ENCODE measurements at regions not wholly inside any gene's neighbourhood (a gene's known extent, or its start where the extent isn't known, plus 50 kb on each side); places are given as distances from the start of the nearest gene placed in this dataset.
"Not testable (repeated sequence)": the region's sequence is repeated elsewhere in the genome, so short reads cannot be mapped to it uniquely, and the experiment has no call there.

GRCh38 chrX:13215729-13216128 lies 104.1 kb downstream of the ATXN3L start:
- 89% methylated on average over 4 of the region's 4 CpGs for WGBS
- no peak for DNase-seq (ENCODE audit: low spot score)
- Histone ChIP-seq H3K27ac (ENCODE audit: low read depth in 1 of 2, low read length in 2 of 2) (no peak overlapping the region), H3K27me3 (ENCODE audit: control insufficient read depth in 4 of 4, insufficient read depth in 4 of 4, low read length in 3 of 4) (no peaks in the 10 kb centered on the region), H3K4me3 (ENCODE audit: low read depth in 1 of 3, low read length in 3 of 3) (no peak overlapping the region), H3K36me3 (ENCODE audit: control insufficient read depth in 4 of 4, insufficient read depth in 3 of 4, low read depth in 1 of 4, low read length in 3 of 4) (no peaks in the 10 kb centered on the region), H3K9me3 (ENCODE audit: control insufficient read depth in 4 of 4, low read length in 3 of 4) (no peaks in the 10 kb centered on the region), H3K9ac (ENCODE audit: low read depth in 1 of 2, low read length in 2 of 2) (no peak overlapping the region), H3K4me1 (ENCODE audit: control insufficient read depth in 4 of 4, insufficient read depth in 4 of 4, low read length in 3 of 4) (peaks cover 0 to 2% (median under 1%) of the 10 kb centered on the region in 4 donors)
- no peak for TF ChIP-seq TAF1 (conservative IDR thresholded peaks at IDR 0.05)
- TF ChIP-seq ATF3 (IDR thresholded peaks at IDR 0.05): no peak
- no peak for TF ChIP-seq JUND (IDR thresholded peaks at IDR 0.05)
- TF ChIP-seq HNF4A (conservative IDR thresholded peaks at IDR 0.05): no peak
- TF ChIP-seq RAD21 (IDR thresholded peaks at IDR 0.05): no peak
- TF ChIP-seq NR2F2 (IDR thresholded peaks at IDR 0.05): no peak
- no peak for TF ChIP-seq GABPA (IDR thresholded peaks at IDR 0.05 in 1 of 2, conservative IDR thresholded peaks at IDR 0.05 in 1 of 2)
- TF ChIP-seq EGR1 (IDR thresholded peaks at IDR 0.05; ENCODE audit: low read depth in 2 of 2): no peak
- no peak for TF ChIP-seq RXRA (IDR thresholded peaks at IDR 0.05)
- no peak for TF ChIP-seq FOXA1 (IDR thresholded peaks at IDR 0.05)

DNA sequence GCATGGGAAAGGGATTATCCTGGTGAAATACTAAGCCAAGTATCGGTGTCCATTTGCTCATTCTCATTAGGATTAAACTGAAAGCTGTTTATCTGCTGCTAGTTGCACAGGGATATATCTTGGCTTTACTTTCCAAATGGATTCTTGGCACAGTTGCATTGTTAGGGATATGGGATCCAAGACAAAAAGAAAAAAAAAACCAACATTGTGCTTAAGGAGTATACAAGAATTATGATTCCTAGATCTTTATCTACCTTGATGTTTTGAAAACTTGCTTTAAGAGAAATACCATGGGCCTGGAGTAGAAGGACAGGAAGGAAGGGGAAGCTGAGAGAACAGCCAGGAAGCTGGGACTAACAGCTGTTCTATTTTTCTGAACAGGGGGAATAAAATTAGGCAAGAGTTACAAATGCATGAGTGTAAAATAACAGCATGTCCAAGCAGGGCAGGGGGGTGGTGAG lies 107.6 kb downstream of the ATXN3L start:
- TF ChIP-seq HNF4A (conservative IDR thresholded peaks at IDR 0.05) (no peak), TAF1 (conservative IDR thresholded peaks at IDR 0.05) (no peak), EGR1 (IDR thresholded peaks at IDR 0.05; ENCODE audit: low read depth in 2 of 2) (no peak)
- H3K9me3 ChIP-seq (ENCODE audit: control insufficient read depth in 4 of 4, low read length in 3 of 4): no peaks in the 10 kb centered on the region
- no peaks in the 10 kb centered on the region for H3K4me1 ChIP-seq (ENCODE audit: control insufficient read depth in 4 of 4, insufficient read depth in 4 of 4, low read length in 3 of 4)
- H3K27me3 ChIP-seq (ENCODE audit: control insufficient read depth in 4 of 4, insufficient read depth in 4 of 4, low read length in 3 of 4): no peaks in the 10 kb centered on the region
- H3K36me3 ChIP-seq (ENCODE audit: control insufficient read depth in 4 of 4, insufficient read depth in 3 of 4, low read depth in 1 of 4, low read length in 3 of 4): no peaks in the 10 kb centered on the region
- H3K27ac ChIP-seq (ENCODE audit: low read depth in 1 of 2, low read length in 2 of 2): no peak overlapping the region
- no peak overlapping the region for H3K4me3 ChIP-seq (ENCODE audit: low read depth in 1 of 3, low read length in 3 of 3)
- no peak overlapping the region for H3K9ac ChIP-seq (ENCODE audit: low read depth in 1 of 2, low read length in 2 of 2)
- WGBS: 78% methylated on average over 1 of the region's 1 CpG
- DNase-seq (ENCODE audit: low spot score): no peak

- H3K27me3 ChIP-seq (ENCODE audit: control insufficient read depth in 4 of 4, insufficient read depth in 4 of 4, low read length in 3 of 4); H3K9ac ChIP-seq (ENCODE audit: low read depth in 1 of 2, low read length in 2 of 2); DNase-seq (ENCODE audit: low spot score); H3K4me3 ChIP-seq (ENCODE audit: low read depth in 1 of 3, low read length in 3 of 3); H3K27ac ChIP-seq (ENCODE audit: low read depth in 1 of 2, low read length in 2 of 2); H3K4me1 ChIP-seq (ENCODE audit: control insufficient read depth in 4 of 4, insufficient read depth in 4 of 4, low read length in 3 of 4); H3K9me3 ChIP-seq (ENCODE audit: control insufficient read depth in 4 of 4, low read length in 3 of 4); H3K36me3 ChIP-seq (ENCODE audit: control insufficient read depth in 4 of 4, insufficient read depth in 3 of 4, low read depth in 1 of 4, low read length in 3 of 4): not testable (repeated sequence)
- WGBS: 92% methylated on average over 3 of the region's 3 CpGs
Measured at GRCh38 chrX:13210142-13210541, 109.7 kb downstream of the ATXN3L start.

GRCh38 chrX:13209704-13210103 lies 110.1 kb downstream of the ATXN3L start:
- DNase-seq (ENCODE audit: low spot score): not testable (repeated sequence)

More at GRCh38 chrX:13209704-13210103, 110.1 kb downstream of the ATXN3L start:
- H3K4me3 ChIP-seq (ENCODE audit: low read depth in 1 of 3, low read length in 3 of 3); H3K36me3 ChIP-seq (ENCODE audit: control insufficient read depth in 4 of 4, insufficient read depth in 3 of 4, low read depth in 1 of 4, low read length in 3 of 4); H3K4me1 ChIP-seq (ENCODE audit: control insufficient read depth in 4 of 4, insufficient read depth in 4 of 4, low read length in 3 of 4); H3K9me3 ChIP-seq (ENCODE audit: control insufficient read depth in 4 of 4, low read length in 3 of 4); H3K9ac ChIP-seq (ENCODE audit: low read depth in 1 of 2, low read length in 2 of 2); H3K27ac ChIP-seq (ENCODE audit: low read depth in 1 of 2, low read length in 2 of 2); H3K27me3 ChIP-seq (ENCODE audit: control insufficient read depth in 4 of 4, insufficient read depth in 4 of 4, low read length in 3 of 4): not testable (repeated sequence)
- 91% methylated on average over 2 of the region's 2 CpGs for WGBS

Measured in liver (tissue), 7 donors.